Prostate gland (tissue), 2 donors: ENCODE measurements at regions not wholly inside any gene's neighbourhood (a gene's known extent, or its start where the extent isn't known, plus 50 kb on each side); places are given as distances from the start of the nearest gene placed in this dataset.

Experiments
- CTCF ChIP-seq, 4 experiments: fragments of 200-600 bp in 2 of 4; fragments of 450-650 bp in 2 of 4; sonication (generic) in 2 of 4; IDR thresholded peaks; 1 replicate in 3 of 4; 2 replicates in 1 of 4; pipeline ENCODE4 v1.5.1; 2016 to 2019; ENCODE audit warnings: antibody characterized with exemption in 4 of 4, mild to moderate bottlenecking in 2 of 4, moderate library complexity in 2 of 4
- POLR2AphosphoS5 ChIP-seq: sonication (generic); formaldehyde crosslinking; IDR thresholded peaks from one replicate; pipeline ENCODE4 v1.6.1; 2017; ENCODE audit warnings: antibody characterized with exemption

GRCh38 chr9:13503599-13503998 is 224.1 kb upstream of the MPDZ start:
- no peak for TF ChIP-seq CTCF (IDR thresholded peaks at IDR 0.05)
- TF ChIP-seq POLR2AphosphoS5 = no peak
